ENCODE measurements at regions not wholly inside any gene's neighbourhood (a gene's known extent, or its start where the extent isn't known, plus 50 kb on each side); places are given as distances from the start of the nearest gene placed in this dataset.

GRCh38 chr13:34620074-34620850 is 321.8 kb upstream of the NBEA start:
- TF ChIP-seq CTCF (IDR thresholded peaks at IDR 0.05; ENCODE audit: insufficient read depth, low read length) (no peak), REST (IDR thresholded peaks at IDR 0.05; ENCODE audit: insufficient replicate concordance, low read depth) (no peak), POLR2AphosphoS5 (IDR thresholded peaks at IDR 0.05; ENCODE audit: low read depth) (no peak)

Measured in HL-60 (cell line).